ENCODE measurements at regions not wholly inside any gene's neighbourhood (a gene's known extent, or its start where the extent isn't known, plus 50 kb on each side); places are given as distances from the start of the nearest gene placed in this dataset.
"Not testable (repeated sequence)": the region's sequence is repeated elsewhere in the genome, so short reads cannot be mapped to it uniquely, and the experiment has no call there.

- no peak for DNase-seq (ENCODE audit: low read depth in 2 of 2)
These were observed 51.6 kb downstream of the RESF1 start for GRCh38 chr12:32010631-32011336.

- DNase-seq (ENCODE audit: low read depth in 2 of 2), result no peak
These were observed 53.1 kb downstream of the RESF1 start for GRCh38 chr12:32012249-32012785.

GRCh38 chr12:32015036-32015435 lies 55.8 kb downstream of the RESF1 start:
- DNase-seq (ENCODE audit: low read depth in 2 of 2), result no peak

GRCh38 chr12:32016680-32017482 lies 57.7 kb downstream of the RESF1 start:
- DNase-seq (ENCODE audit: low read depth in 2 of 2), result no peak

- no peak for DNase-seq (ENCODE audit: low read depth in 2 of 2)
These were observed 62.1 kb downstream of the RESF1 start for GRCh38 chr12:32021346-32021773.

- DNase-seq (ENCODE audit: low read depth in 2 of 2), result not testable (repeated sequence)
These were observed 63.2 kb downstream of the RESF1 start for GRCh38 chr12:32022387-32022786.

- not testable (repeated sequence) for DNase-seq (ENCODE audit: low read depth in 2 of 2)
These were observed 64.6 kb downstream of the RESF1 start for GRCh38 chr12:32023861-32024260.

GRCh38 chr12:32024884-32025592 lies 65.8 kb downstream of the RESF1 start:
- no peak for DNase-seq (ENCODE audit: low read depth in 2 of 2)

GRCh38 chr12:32025906-32026305 lies 66.7 kb downstream of the RESF1 start:
- no peak for DNase-seq (ENCODE audit: low read depth in 2 of 2)

- DNase-seq (ENCODE audit: low read depth in 2 of 2), result no peak
These were observed 68.6 kb downstream of the RESF1 start for GRCh38 chr12:32027684-32028365.

GRCh38 chr12:32030151-32030550 lies 70.9 kb downstream of the RESF1 start:
- no peak for DNase-seq (ENCODE audit: low read depth in 2 of 2)

- DNase-seq (ENCODE audit: low read depth in 2 of 2), result no peak
These were observed 71.5 kb downstream of the RESF1 start for GRCh38 chr12:32030676-32031075.

GRCh38 chr12:32031109-32031508 lies 71.9 kb downstream of the RESF1 start:
- DNase-seq (ENCODE audit: low read depth in 2 of 2), result no peak

- DNase-seq (ENCODE audit: low read depth in 2 of 2), result no peak
These were observed 73.1 kb downstream of the RESF1 start for GRCh38 chr12:32032205-32032810.

GRCh38 chr12:32033406-32033805 lies 73.2 kb upstream of the BICD1 start:
- DNase-seq (ENCODE audit: low read depth in 2 of 2), result no peak

GRCh38 chr12:32034045-32034444 lies 72.6 kb upstream of the BICD1 start:
- no peak for DNase-seq (ENCODE audit: low read depth in 2 of 2)

- no peak for DNase-seq (ENCODE audit: low read depth in 2 of 2)
These were observed 70.0 kb upstream of the BICD1 start for GRCh38 chr12:32036477-32037263.

- no peak for DNase-seq (ENCODE audit: low read depth in 2 of 2)
These were observed 67.3 kb upstream of the BICD1 start for GRCh38 chr12:32039347-32039746.

GRCh38 chr12:32039917-32040575 lies 66.6 kb upstream of the BICD1 start:
- no peak for DNase-seq (ENCODE audit: low read depth in 2 of 2)
